B cell (primary cell): ENCODE measurements at regions not wholly inside any gene's neighbourhood (a gene's known extent, or its start where the extent isn't known, plus 50 kb on each side); places are given as distances from the start of the nearest gene placed in this dataset.

Experiments
- ATAC-seq: fragments of 200-7000 bp; cut with Tn5 transposase; one replicate; pipeline ENCODE4 v1.10.0; 2021; ENCODE audit warnings: low read depth, mild to moderate bottlenecking, moderate number of reproducible peaks, moderate library complexity
- CTCF ChIA-PET: fragments of 350-600 bp; sonication (Branson Sonifier 250); formaldehyde crosslinking; loops from one replicate; lab custom pipeline; 2021; ENCODE audit warnings: antibody characterized with exemption, inconsistent platforms; lab: Charles Lee
- POLR2A ChIA-PET: fragments of 350-600 bp; sonication (Branson Sonifier 250); formaldehyde crosslinking; loops from one replicate; lab custom pipeline; 2021; ENCODE audit warnings: antibody characterized with exemption; lab: Charles Lee
- DNase-seq: peaks from one replicate; pipeline ENCODE4 v3.0.0; 2013
- H2AFZ ChIP-seq: 2 replicates; pipeline ENCODE4 v1.6.1; 2012; ENCODE audit warnings: mild to moderate bottlenecking, low read depth, low read length; ENCODE audit not compliant: insufficient read depth, poor library complexity, severe bottlenecking
- H3K27ac ChIP-seq, 2 donors: 1 replicate in 1 of 2; 2 replicates in 1 of 2; pipeline ENCODE4 v1.5.1; 2012 to 2013; ENCODE audit warnings: low read length in 2 of 2, mild to moderate bottlenecking in 2 of 2, moderate library complexity in 1 of 2
- H3K27me3 ChIP-seq, 4 experiments: fragments of 200-600 bp in 1 of 4; sonication (generic) in 1 of 4; replicated peaks in 1 of 4; 1 replicate in 2 of 4; 2 replicates in 2 of 4; pipeline versions ENCODE4 v1.6.1 to v1.7.0; 2013 to 2016; ENCODE audit warnings: low read length in 3 of 4, mild to moderate bottlenecking in 2 of 4, mixed read lengths in 1 of 4, moderate library complexity in 1 of 4; ENCODE audit not compliant: insufficient read depth in 4 of 4, control insufficient read depth in 3 of 4; ENCODE audit errors: control extremely low read depth in 1 of 4
- H3K36me3 ChIP-seq, 2 experiments: replicated peaks in 1 of 2; 1 replicate in 1 of 2; 2 replicates in 1 of 2; pipeline versions ENCODE4 v1.6.1 to v1.7.1; 2013; ENCODE audit warnings: low read length in 1 of 2; ENCODE audit not compliant: insufficient read depth in 2 of 2, control insufficient read depth in 1 of 2; ENCODE audit errors: control extremely low read depth in 1 of 2, extremely low read depth in 1 of 2
- H3K4me1 ChIP-seq, 2 donors: fragments of 200-600 bp in 1 of 2; sonication (generic) in 1 of 2; 1 replicate in 1 of 2; 2 replicates in 1 of 2; pipeline versions ENCODE4 v1.5.1 to v1.6.1; 2013 to 2017; ENCODE audit warnings: low read length in 2 of 2; ENCODE audit not compliant: control insufficient read depth in 2 of 2, insufficient read depth in 2 of 2
- H3K4me2 ChIP-seq: replicated peaks from 2 replicates; pipeline ENCODE3; 2012; ENCODE audit warnings: mild to moderate bottlenecking, low read depth, low read length; ENCODE audit not compliant: poor library complexity, severe bottlenecking
- H3K4me3 ChIP-seq, 5 experiments: fragments of 200-600 bp in 1 of 5; sonication (generic) in 1 of 5; 1 replicate in 3 of 5; 2 replicates in 2 of 5; pipeline versions ENCODE4 v1.5.1 to v1.7.0; 2011 to 2016; ENCODE audit warnings: low read length in 4 of 5, mild to moderate bottlenecking in 4 of 5, low read depth in 2 of 5, control low read depth in 1 of 5, moderate library complexity in 1 of 5; ENCODE audit not compliant: insufficient read depth in 1 of 5; ENCODE audit errors: control extremely low read depth in 1 of 5, extremely low read depth in 1 of 5
- H3K79me2 ChIP-seq: fragments of 200-600 bp; sonication (generic); one replicate; pipeline ENCODE4 v1.6.0; 2016; ENCODE audit warnings: low read length; ENCODE audit not compliant: control insufficient read depth, insufficient read depth
- H3K9ac ChIP-seq: fragments of 200-600 bp; sonication (generic); 2 replicates; pipeline ENCODE4 v1.6.1; 2017; ENCODE audit warnings: mild to moderate bottlenecking, low read length, moderate library complexity
- H3K9me3 ChIP-seq, 3 donors: one replicate each; pipeline versions ENCODE4 v1.6.1 to v1.7.1; 2013; ENCODE audit warnings: low read length in 2 of 3; ENCODE audit not compliant: control insufficient read depth in 2 of 3, insufficient read depth in 1 of 3; ENCODE audit errors: control extremely low read depth in 1 of 3
- H4K20me1 ChIP-seq: 2 replicates; pipeline ENCODE4 v1.6.0; 2012; ENCODE audit warnings: mild to moderate bottlenecking, low read length; ENCODE audit not compliant: insufficient read depth, control insufficient read depth, poor library complexity, severe bottlenecking
- H3K27ac Mint-ChIP-seq: one replicate; pipeline ENCODE4 v1.8.0; 2021; ENCODE audit warnings: mixed read lengths
- H3K27me3 Mint-ChIP-seq: one replicate; pipeline ENCODE4 v1.8.0; 2021; ENCODE audit warnings: mixed read lengths
- H3K4me1 Mint-ChIP-seq: one replicate; pipeline ENCODE4 v1.8.0; 2021; ENCODE audit warnings: mixed read lengths
- H3K4me3 Mint-ChIP-seq: one replicate; pipeline ENCODE4 v1.8.0; 2021; ENCODE audit warnings: mixed read lengths
- H3K9me3 Mint-ChIP-seq: one replicate; pipeline ENCODE4 v1.8.0; 2022; ENCODE audit warnings: mixed read lengths; ENCODE audit not compliant: insufficient read depth
- CTCF ChIP-seq: fragments of 200-600 bp; IDR thresholded peaks from one replicate; pipeline ENCODE4 v1.8.0; 2022; ENCODE audit warnings: antibody characterized with exemption, mild to moderate bottlenecking
- EZH2 ChIP-seq: IDR thresholded peaks from 2 replicates; pipeline ENCODE4 v1.6.1; 2012; ENCODE audit warnings: borderline replicate concordance, low read depth, mild to moderate bottlenecking, moderate library complexity, low read length; ENCODE audit not compliant: insufficient read depth, poor library complexity, severe bottlenecking
- WGBS: methylation state at CpG from one replicate; pipeline ENCODE4 v1.1.5; 2013; ENCODE audit warnings: missing lambda C conversion rate; ENCODE audit not compliant: insufficient coverage; 5-methylcytosine and 5-hydroxymethylcytosine counted together
- intact Hi-C: fragments of 100-400 bp; cut with micrococcal nuclease; formaldehyde crosslinking; loops from one replicate; pipeline ENCODE4 v1.10.0; 2022

- H3K27ac Mint-ChIP-seq: no peak overlapping the region
- CTCF ChIA-PET: no interaction called here
- no peaks in the 10 kb centered on the region for H3K4me1 Mint-ChIP-seq
- H3K27ac ChIP-seq: no peak overlapping the region
- DNase-seq: no peak
- TF ChIP-seq CTCF (no peak), EZH2 (no peak)
- H4K20me1 ChIP-seq: no peaks in the 10 kb centered on the region
- H3K4me3 ChIP-seq: no peak overlapping the region
- H3K4me2 ChIP-seq: no peak overlapping the region
- no peak for ATAC-seq
- H3K36me3 ChIP-seq: no peaks in the 10 kb centered on the region
- H3K4me3 Mint-ChIP-seq: no peak overlapping the region
- no peaks in the 10 kb centered on the region for H3K27me3 Mint-ChIP-seq
- H3K9me3 Mint-ChIP-seq: no peaks in the 10 kb centered on the region
- H3K79me2 ChIP-seq: no peaks in the 10 kb centered on the region
- H3K9me3 ChIP-seq: peaks cover 0 to 6% (median 0%) of the 10 kb centered on the region in 3 donors
- H3K27me3 ChIP-seq: no peaks in the 10 kb centered on the region
- no CpG with 5 or more reads among the region's 1 CpG for WGBS
- POLR2A ChIA-PET: no interaction called here
- H3K9ac ChIP-seq: no peak overlapping the region
- no peak overlapping the region for H2AFZ ChIP-seq
- no peaks in the 10 kb centered on the region for H3K4me1 ChIP-seq
- intact Hi-C loops: no loop called here
Observed at GRCh38 chr6:92767101-92767500, 652.3 kb downstream of the EPHA7 start.

- H3K4me1 Mint-ChIP-seq: no peaks in the 10 kb centered on the region
- Histone ChIP-seq H3K4me1 (no peaks in the 10 kb centered on the region), H2AFZ (no peak overlapping the region), H3K27me3 (no peaks in the 10 kb centered on the region), H3K9me3 (no peaks in the 10 kb centered on the region), H3K79me2 (no peaks in the 10 kb centered on the region), H3K27ac (no peak overlapping the region), H3K9ac (no peak overlapping the region), H3K4me2 (no peak overlapping the region), H3K36me3 (no peaks in the 10 kb centered on the region), H3K4me3 (no peak overlapping the region), H4K20me1 (no peaks in the 10 kb centered on the region)
- no peak overlapping the region for H3K4me3 Mint-ChIP-seq
- 88% methylated on average over 2 of the region's 3 CpGs for WGBS
- no peaks in the 10 kb centered on the region for H3K9me3 Mint-ChIP-seq
- CTCF ChIA-PET: no interaction called here
- TF ChIP-seq EZH2 (no peak), CTCF (no peak)
- POLR2A ChIA-PET: no interaction called here
- intact Hi-C loops: no loop called here
- DNase-seq: no peak
- no peak for ATAC-seq
- H3K27ac Mint-ChIP-seq: no peak overlapping the region
- H3K27me3 Mint-ChIP-seq: no peaks in the 10 kb centered on the region
Observed at GRCh38 chr6:92763680-92764079, 655.7 kb downstream of the EPHA7 start.
